ENCODE measurements at regions not wholly inside any gene's neighbourhood (a gene's known extent, or its start where the extent isn't known, plus 50 kb on each side); places are given as distances from the start of the nearest gene placed in this dataset.

DNA sequence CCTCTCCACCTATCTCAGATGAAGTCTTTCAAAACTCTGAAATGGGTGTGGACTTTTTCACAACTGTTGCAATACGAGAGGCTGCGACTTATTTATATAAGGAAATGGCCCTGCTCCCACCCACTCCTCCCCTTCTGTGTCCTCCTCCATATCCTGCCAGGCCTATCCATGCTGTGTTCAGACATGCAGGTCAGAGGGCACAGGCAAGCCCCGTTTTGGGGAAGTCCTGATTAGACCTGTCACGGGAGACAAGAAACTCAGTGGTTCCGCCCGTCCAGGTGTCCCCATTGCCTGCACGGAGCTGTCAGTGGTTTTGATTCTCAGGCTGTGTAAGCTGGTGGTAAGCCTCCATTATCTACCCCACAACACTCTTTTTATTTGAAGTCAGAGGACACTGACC is 99.6 kb upstream of the MGAT5 start:
- no peak for TF ChIP-seq SMC3 (conservative IDR thresholded peaks at IDR 0.05; ENCODE audit: poor library complexity)
- TF ChIP-seq, protein P1, sequence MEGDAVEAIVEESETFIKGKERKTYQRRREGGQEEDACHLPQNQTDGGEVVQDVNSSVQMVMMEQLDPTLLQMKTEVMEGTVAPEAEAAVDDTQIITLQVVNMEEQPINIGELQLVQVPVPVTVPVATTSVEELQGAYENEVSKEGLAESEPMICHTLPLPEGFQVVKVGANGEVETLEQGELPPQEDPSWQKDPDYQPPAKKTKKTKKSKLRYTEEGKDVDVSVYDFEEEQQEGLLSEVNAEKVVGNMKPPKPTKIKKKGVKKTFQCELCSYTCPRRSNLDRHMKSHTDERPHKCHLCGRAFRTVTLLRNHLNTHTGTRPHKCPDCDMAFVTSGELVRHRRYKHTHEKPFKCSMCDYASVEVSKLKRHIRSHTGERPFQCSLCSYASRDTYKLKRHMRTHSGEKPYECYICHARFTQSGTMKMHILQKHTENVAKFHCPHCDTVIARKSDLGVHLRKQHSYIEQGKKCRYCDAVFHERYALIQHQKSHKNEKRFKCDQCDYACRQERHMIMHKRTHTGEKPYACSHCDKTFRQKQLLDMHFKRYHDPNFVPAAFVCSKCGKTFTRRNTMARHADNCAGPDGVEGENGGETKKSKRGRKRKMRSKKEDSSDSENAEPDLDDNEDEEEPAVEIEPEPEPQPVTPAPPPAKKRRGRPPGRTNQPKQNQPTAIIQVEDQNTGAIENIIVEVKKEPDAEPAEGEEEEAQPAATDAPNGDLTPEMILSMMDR (IDR thresholded peaks at IDR 0.05; ENCODE audit: poor library complexity, severe bottlenecking): no peak
- no peak for TF ChIP-seq EP300 (conservative IDR thresholded peaks at IDR 0.05; ENCODE audit: poor library complexity, severe bottlenecking)
- TF ChIP-seq TAF1 (IDR thresholded peaks at IDR 0.05; ENCODE audit: low read depth): no peak
- no peak for TF ChIP-seq EZH2 (IDR thresholded peaks at IDR 0.05; ENCODE audit: borderline replicate concordance, insufficient read depth, low read length, poor library complexity, severe bottlenecking)
- no peak for TF ChIP-seq POLR2AphosphoS5 (IDR thresholded peaks at IDR 0.05)
- TF ChIP-seq, protein P2, sequence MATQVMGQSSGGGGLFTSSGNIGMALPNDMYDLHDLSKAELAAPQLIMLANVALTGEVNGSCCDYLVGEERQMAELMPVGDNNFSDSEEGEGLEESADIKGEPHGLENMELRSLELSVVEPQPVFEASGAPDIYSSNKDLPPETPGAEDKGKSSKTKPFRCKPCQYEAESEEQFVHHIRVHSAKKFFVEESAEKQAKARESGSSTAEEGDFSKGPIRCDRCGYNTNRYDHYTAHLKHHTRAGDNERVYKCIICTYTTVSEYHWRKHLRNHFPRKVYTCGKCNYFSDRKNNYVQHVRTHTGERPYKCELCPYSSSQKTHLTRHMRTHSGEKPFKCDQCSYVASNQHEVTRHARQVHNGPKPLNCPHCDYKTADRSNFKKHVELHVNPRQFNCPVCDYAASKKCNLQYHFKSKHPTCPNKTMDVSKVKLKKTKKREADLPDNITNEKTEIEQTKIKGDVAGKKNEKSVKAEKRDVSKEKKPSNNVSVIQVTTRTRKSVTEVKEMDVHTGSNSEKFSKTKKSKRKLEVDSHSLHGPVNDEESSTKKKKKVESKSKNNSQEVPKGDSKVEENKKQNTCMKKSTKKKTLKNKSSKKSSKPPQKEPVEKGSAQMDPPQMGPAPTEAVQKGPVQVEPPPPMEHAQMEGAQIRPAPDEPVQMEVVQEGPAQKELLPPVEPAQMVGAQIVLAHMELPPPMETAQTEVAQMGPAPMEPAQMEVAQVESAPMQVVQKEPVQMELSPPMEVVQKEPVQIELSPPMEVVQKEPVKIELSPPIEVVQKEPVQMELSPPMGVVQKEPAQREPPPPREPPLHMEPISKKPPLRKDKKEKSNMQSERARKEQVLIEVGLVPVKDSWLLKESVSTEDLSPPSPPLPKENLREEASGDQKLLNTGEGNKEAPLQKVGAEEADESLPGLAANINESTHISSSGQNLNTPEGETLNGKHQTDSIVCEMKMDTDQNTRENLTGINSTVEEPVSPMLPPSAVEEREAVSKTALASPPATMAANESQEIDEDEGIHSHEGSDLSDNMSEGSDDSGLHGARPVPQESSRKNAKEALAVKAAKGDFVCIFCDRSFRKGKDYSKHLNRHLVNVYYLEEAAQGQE (IDR thresholded peaks at IDR 0.05; ENCODE audit: borderline replicate concordance): no peak
- TF ChIP-seq RAD21 (conservative IDR thresholded peaks at IDR 0.05): no peak
- TF ChIP-seq MXI1 (conservative IDR thresholded peaks at IDR 0.05; ENCODE audit: poor library complexity, severe bottlenecking): no peak
